ENCODE measurements at regions not wholly inside any gene's neighbourhood (a gene's known extent, or its start where the extent isn't known, plus 50 kb on each side); places are given as distances from the start of the nearest gene placed in this dataset.

DNA sequence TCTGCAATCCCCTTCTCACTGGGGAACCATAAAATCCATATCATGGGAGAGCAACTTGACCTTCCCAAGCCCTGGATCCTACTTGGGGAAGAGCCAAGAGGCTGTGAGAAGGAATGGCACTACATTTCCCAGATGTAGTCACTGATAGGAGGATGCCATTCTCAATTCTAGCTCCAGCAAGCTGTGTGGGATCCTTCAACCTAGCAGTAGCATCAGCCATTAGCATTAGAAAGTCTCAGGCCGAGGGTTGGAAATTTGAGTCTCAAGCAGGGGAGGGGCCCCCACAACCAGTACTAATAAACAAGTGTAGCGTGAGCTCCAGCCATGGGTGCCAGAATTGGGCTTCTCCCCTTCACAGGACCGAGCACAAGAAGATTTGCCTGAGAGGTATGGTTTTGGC lies 84.3 kb upstream of the NELL2 start:
- no peak overlapping the region for H3K27ac ChIP-seq (ENCODE audit: extremely low read depth, low read depth, low read length)
- ChIA-PET CTCF (interaction anchor here (0.6 to 2.2 kb wide), 4 partner anchors 11 to 141 kb away, joined by 3 to 27 read pairs (median 5); no protein-coding TSS in a partner anchor), POLR2A (no interaction called here)
- no peaks in the 10 kb centered on the region for H3K9me3 ChIP-seq (ENCODE audit: control insufficient read depth, insufficient read depth, low read depth, low read length)
- H3K4me3 ChIP-seq (ENCODE audit: low read depth, low read length), result no peak overlapping the region
- H3K4me1 ChIP-seq (ENCODE audit: control insufficient read depth, insufficient read depth, low read length), result no peaks in the 10 kb centered on the region
- H3K36me3 ChIP-seq (ENCODE audit: control insufficient read depth in 2 of 2, insufficient read depth in 1 of 2, low read length in 2 of 2), result no peaks in the 10 kb centered on the region
- TF ChIP-seq ZNF747 (tag by site-specific recombination; IDR thresholded peaks at IDR 0.05), result no peak
- TF ChIP-seq, protein P1, sequence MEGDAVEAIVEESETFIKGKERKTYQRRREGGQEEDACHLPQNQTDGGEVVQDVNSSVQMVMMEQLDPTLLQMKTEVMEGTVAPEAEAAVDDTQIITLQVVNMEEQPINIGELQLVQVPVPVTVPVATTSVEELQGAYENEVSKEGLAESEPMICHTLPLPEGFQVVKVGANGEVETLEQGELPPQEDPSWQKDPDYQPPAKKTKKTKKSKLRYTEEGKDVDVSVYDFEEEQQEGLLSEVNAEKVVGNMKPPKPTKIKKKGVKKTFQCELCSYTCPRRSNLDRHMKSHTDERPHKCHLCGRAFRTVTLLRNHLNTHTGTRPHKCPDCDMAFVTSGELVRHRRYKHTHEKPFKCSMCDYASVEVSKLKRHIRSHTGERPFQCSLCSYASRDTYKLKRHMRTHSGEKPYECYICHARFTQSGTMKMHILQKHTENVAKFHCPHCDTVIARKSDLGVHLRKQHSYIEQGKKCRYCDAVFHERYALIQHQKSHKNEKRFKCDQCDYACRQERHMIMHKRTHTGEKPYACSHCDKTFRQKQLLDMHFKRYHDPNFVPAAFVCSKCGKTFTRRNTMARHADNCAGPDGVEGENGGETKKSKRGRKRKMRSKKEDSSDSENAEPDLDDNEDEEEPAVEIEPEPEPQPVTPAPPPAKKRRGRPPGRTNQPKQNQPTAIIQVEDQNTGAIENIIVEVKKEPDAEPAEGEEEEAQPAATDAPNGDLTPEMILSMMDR (tag by site-specific recombination; IDR thresholded peaks at IDR 0.05), result no peak
- TF ChIP-seq ZNF544 (tag by site-specific recombination; IDR thresholded peaks at IDR 0.05), result no peak

DNA sequence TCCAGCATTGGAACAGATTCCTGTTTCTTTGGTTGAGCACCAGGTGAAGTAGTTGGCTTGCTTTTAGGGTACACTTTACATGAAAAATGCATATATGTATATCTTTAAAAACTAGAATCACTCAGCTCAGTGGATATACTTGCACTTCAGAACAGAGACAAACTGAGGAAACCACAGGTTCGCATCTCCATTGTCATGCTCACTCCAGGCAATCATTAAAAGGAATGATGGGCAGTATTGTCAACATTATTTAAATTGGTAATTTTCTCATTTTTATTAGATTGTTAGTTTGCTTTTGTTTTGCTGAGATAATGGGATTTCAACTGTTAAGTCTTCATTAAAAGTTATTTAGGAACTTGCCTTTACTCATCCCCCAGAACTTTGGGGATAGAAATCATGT lies 71.0 kb upstream of the NELL2 start:
- Histone ChIP-seq H3K27ac (ENCODE audit: extremely low read depth, low read depth, low read length) (no peak overlapping the region), H3K9me3 (ENCODE audit: control insufficient read depth, insufficient read depth, low read depth, low read length) (no peaks in the 10 kb centered on the region), H3K36me3 (ENCODE audit: control insufficient read depth in 2 of 2, insufficient read depth in 1 of 2, low read length in 2 of 2) (no peaks in the 10 kb centered on the region), H3K4me3 (ENCODE audit: low read depth, low read length) (no peak overlapping the region), H3K4me1 (ENCODE audit: control insufficient read depth, insufficient read depth, low read length) (no peaks in the 10 kb centered on the region)
- TF ChIP-seq, protein P2, sequence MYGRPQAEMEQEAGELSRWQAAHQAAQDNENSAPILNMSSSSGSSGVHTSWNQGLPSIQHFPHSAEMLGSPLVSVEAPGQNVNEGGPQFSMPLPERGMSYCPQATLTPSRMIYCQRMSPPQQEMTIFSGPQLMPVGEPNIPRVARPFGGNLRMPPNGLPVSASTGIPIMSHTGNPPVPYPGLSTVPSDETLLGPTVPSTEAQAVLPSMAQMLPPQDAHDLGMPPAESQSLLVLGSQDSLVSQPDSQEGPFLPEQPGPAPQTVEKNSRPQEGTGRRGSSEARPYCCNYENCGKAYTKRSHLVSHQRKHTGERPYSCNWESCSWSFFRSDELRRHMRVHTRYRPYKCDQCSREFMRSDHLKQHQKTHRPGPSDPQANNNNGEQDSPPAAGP (tag by site-specific recombination; IDR thresholded peaks at IDR 0.05), result no peak
- TF ChIP-seq ZBTB7A (tag by site-specific recombination; IDR thresholded peaks at IDR 0.05; ENCODE audit: low read depth), result no peak
- TF ChIP-seq ZNF777 (tag by site-specific recombination; IDR thresholded peaks at IDR 0.05; ENCODE audit: borderline replicate concordance), result no peak
- no peak for TF ChIP-seq MZF1 (tag by site-specific recombination; IDR thresholded peaks at IDR 0.05; ENCODE audit: borderline replicate concordance)
- TF ChIP-seq ZNF654 (tag by site-specific recombination; IDR thresholded peaks at IDR 0.05; ENCODE audit: low read depth), result no peak
- CTCF ChIA-PET, result interaction anchor here (0.7 kb wide), 1 partner anchor 129 kb away, joined by 3 read pairs; no protein-coding TSS in a partner anchor
- POLR2A ChIA-PET, result no interaction called here

DNA sequence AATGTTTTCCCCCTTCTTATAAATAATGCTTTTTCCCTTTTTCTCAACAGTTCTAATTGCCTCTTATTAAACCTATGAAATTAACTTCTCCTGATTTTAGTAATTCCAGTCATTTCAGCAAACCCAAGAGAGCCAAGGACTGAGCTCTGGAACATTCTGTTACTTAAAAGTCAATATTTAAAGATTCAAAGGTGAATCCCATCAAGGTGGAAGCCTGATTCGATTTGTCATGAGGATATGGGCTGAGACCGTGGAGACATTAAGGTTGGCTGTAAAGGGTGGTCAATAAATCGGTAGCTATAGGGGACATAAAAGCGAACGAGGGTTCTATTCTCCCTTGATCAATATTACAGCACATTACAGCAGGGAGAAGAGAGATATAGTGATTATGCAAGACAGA lies 66.6 kb upstream of the NELL2 start:
- Histone ChIP-seq H3K4me1 (ENCODE audit: control insufficient read depth, insufficient read depth, low read length) (no peaks in the 10 kb centered on the region), H3K4me3 (ENCODE audit: low read depth, low read length) (no peak overlapping the region), H3K36me3 (ENCODE audit: control insufficient read depth in 2 of 2, insufficient read depth in 1 of 2, low read length in 2 of 2) (no peaks in the 10 kb centered on the region), H3K27ac (ENCODE audit: extremely low read depth, low read depth, low read length) (no peak overlapping the region), H3K9me3 (ENCODE audit: control insufficient read depth, insufficient read depth, low read depth, low read length) (no peaks in the 10 kb centered on the region)
- ChIA-PET CTCF (no interaction called here), POLR2A (no interaction called here)
- TF ChIP-seq, protein P3, sequence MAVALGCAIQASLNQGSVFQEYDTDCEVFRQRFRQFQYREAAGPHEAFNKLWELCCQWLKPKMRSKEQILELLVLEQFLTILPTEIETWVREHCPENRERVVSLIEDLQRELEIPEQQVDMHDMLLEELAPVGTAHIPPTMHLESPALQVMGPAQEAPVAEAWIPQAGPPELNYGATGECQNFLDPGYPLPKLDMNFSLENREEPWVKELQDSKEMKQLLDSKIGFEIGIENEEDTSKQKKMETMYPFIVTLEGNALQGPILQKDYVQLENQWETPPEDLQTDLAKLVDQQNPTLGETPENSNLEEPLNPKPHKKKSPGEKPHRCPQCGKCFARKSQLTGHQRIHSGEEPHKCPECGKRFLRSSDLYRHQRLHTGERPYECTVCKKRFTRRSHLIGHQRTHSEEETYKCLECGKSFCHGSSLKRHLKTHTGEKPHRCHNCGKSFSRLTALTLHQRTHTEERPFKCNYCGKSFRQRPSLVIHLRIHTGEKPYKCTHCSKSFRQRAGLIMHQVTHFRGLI (tag by site-specific recombination; IDR thresholded peaks at IDR 0.05), result no peak
- no peak for TF ChIP-seq ZBTB48 (tag by site-specific recombination; IDR thresholded peaks at IDR 0.05)
- no peak for TF ChIP-seq ZNF24 (tag by site-specific recombination; IDR thresholded peaks at IDR 0.05)
- TF ChIP-seq, protein P4, sequence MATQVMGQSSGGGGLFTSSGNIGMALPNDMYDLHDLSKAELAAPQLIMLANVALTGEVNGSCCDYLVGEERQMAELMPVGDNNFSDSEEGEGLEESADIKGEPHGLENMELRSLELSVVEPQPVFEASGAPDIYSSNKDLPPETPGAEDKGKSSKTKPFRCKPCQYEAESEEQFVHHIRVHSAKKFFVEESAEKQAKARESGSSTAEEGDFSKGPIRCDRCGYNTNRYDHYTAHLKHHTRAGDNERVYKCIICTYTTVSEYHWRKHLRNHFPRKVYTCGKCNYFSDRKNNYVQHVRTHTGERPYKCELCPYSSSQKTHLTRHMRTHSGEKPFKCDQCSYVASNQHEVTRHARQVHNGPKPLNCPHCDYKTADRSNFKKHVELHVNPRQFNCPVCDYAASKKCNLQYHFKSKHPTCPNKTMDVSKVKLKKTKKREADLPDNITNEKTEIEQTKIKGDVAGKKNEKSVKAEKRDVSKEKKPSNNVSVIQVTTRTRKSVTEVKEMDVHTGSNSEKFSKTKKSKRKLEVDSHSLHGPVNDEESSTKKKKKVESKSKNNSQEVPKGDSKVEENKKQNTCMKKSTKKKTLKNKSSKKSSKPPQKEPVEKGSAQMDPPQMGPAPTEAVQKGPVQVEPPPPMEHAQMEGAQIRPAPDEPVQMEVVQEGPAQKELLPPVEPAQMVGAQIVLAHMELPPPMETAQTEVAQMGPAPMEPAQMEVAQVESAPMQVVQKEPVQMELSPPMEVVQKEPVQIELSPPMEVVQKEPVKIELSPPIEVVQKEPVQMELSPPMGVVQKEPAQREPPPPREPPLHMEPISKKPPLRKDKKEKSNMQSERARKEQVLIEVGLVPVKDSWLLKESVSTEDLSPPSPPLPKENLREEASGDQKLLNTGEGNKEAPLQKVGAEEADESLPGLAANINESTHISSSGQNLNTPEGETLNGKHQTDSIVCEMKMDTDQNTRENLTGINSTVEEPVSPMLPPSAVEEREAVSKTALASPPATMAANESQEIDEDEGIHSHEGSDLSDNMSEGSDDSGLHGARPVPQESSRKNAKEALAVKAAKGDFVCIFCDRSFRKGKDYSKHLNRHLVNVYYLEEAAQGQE (tag by site-specific recombination; IDR thresholded peaks at IDR 0.05), result no peak
- TF ChIP-seq TRIM28 (IDR thresholded peaks at IDR 0.05; ENCODE audit: borderline replicate concordance, low read length), result no peak
- no peak for TF ChIP-seq ZNF791 (tag by site-specific recombination; IDR thresholded peaks at IDR 0.05)
- no peak for TF ChIP-seq RBAK (tag by site-specific recombination; IDR thresholded peaks at IDR 0.05)
- no peak for TF ChIP-seq ZNF585B (tag by site-specific recombination; IDR thresholded peaks at IDR 0.05)
- TF ChIP-seq, protein P5, sequence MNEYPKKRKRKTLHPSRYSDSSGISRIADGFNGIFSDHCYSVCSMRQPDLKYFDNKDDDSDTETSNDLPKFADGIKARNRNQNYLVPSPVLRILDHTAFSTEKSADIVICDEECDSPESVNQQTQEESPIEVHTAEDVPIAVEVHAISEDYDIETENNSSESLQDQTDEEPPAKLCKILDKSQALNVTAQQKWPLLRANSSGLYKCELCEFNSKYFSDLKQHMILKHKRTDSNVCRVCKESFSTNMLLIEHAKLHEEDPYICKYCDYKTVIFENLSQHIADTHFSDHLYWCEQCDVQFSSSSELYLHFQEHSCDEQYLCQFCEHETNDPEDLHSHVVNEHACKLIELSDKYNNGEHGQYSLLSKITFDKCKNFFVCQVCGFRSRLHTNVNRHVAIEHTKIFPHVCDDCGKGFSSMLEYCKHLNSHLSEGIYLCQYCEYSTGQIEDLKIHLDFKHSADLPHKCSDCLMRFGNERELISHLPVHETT (tag by site-specific recombination; IDR thresholded peaks at IDR 0.05), result no peak
- no peak for TF ChIP-seq ZBTB21 (tag by site-specific recombination; IDR thresholded peaks at IDR 0.05)
- TF ChIP-seq, protein P6, sequence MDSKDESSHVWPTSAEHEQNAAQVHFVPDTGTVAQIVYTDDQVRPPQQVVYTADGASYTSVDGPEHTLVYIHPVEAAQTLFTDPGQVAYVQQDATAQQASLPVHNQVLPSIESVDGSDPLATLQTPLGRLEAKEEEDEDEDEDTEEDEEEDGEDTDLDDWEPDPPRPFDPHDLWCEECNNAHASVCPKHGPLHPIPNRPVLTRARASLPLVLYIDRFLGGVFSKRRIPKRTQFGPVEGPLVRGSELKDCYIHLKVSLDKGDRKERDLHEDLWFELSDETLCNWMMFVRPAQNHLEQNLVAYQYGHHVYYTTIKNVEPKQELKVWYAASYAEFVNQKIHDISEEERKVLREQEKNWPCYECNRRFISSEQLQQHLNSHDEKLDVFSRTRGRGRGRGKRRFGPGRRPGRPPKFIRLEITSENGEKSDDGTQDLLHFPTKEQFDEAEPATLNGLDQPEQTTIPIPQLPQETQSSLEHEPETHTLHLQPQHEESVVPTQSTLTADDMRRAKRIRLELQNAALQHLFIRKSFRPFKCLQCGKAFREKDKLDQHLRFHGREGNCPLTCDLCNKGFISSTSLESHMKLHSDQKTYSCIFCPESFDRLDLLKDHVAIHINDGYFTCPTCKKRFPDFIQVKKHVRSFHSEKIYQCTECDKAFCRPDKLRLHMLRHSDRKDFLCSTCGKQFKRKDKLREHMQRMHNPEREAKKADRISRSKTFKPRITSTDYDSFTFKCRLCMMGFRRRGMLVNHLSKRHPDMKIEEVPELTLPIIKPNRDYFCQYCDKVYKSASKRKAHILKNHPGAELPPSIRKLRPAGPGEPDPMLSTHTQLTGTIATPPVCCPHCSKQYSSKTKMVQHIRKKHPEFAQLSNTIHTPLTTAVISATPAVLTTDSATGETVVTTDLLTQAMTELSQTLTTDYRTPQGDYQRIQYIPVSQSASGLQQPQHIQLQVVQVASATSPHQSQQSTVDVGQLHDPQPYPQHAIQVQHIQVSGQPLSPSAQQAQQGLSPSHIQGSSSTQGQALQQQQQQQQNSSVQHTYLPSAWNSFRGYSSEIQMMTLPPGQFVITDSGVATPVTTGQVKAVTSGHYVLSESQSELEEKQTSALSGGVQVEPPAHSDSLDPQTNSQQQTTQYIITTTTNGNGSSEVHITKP (tag by site-specific recombination; IDR thresholded peaks at IDR 0.05), result no peak

Data from HEK293 (cell line).